BLaER1 treated with 17β-estradiol and CSF1 and Interleukin-3, amounts not matched to agents 10 nM and 100 nM (cell line): ENCODE measurements at regions not wholly inside any gene's neighbourhood (a gene's known extent, or its start where the extent isn't known, plus 50 kb on each side); places are given as distances from the start of the nearest gene placed in this dataset.

Experiments used
- H3K27ac ChIP-seq, 11 experiments: shearing (Covaris generic); formaldehyde crosslinking; 2 replicates each; pipeline ENCODE4 v1.8.1; 2022
- H3K27me3 ChIP-seq, 11 experiments: shearing (Covaris generic); formaldehyde crosslinking; 2 replicates each; pipeline ENCODE4 v1.8.1; 2022
- H3K36me3 ChIP-seq, 11 experiments: shearing (Covaris generic); formaldehyde crosslinking; 2 replicates each; pipeline ENCODE4 v1.8.1; 2022
- H3K4me1 ChIP-seq, 10 experiments: shearing (Covaris generic); formaldehyde crosslinking; 2 replicates each; pipeline ENCODE4 v1.8.1; 2022
- H3K4me2 ChIP-seq, 11 experiments: shearing (Covaris generic); formaldehyde crosslinking; 2 replicates each; pipeline ENCODE4 v1.8.1; 2022
- H3K4me3 ChIP-seq, 10 experiments: shearing (Covaris generic); formaldehyde crosslinking; 2 replicates each; pipeline ENCODE4 v1.8.1; 2022
- H3K9ac ChIP-seq, 11 experiments: shearing (Covaris generic); formaldehyde crosslinking; 2 replicates each; pipeline ENCODE4 v1.8.1; 2022
- H3K9me3 ChIP-seq, 11 experiments: shearing (Covaris generic); formaldehyde crosslinking; replicated peaks in 1 of 11; 2 replicates each; pipeline ENCODE4 v1.8.1; 2022
- H4K20me1 ChIP-seq, 11 experiments: shearing (Covaris generic); formaldehyde crosslinking; 2 replicates each; pipeline ENCODE4 v1.8.1; 2022
- Cebpa-rat ChIP-seq, 11 experiments: shearing (Covaris generic); IDR thresholded peaks; 2 replicates each; pipeline ENCODE4 v1.8.1; 2022

DNA sequence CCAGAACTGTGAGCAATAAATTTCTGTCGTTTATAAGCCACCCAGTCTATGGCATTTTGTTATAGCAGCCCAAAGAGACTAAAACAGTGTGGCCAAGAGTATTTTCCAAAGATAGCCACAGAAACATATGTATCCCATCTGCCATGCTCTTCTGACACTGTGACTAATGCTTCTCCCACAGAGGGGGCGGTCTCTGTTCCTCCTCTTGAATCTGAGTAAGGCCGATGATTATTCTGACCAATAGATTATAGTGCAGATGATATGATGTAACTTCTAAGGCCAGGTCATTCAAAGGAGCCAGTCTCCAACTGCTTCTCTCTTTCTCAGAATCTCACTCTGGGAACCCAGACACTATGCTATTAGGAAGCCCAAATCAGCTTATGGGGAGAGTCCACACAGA, 570.7 kb downstream of the BCOR start:
- no peak for TF ChIP-seq Cebpa-rat (IDR thresholded peaks at IDR 0.05)
- Histone ChIP-seq H3K4me2 (no peak overlapping the region), H3K4me1 (peaks cover 0 to 1% (median 0%) of the 10 kb centered on the region in 10 experiments; a peak in 2 of 20 replicates), H3K9ac (no peak overlapping the region), H3K36me3 (no peaks in the 10 kb centered on the region), H3K9me3 (peaks cover 0 to 27% (median 13%) of the 10 kb centered on the region in 11 experiments; a peak in 11 of 22 replicates), H3K27ac (no peak overlapping the region), H3K27me3 (no peaks in the 10 kb centered on the region), H3K4me3 (no peak overlapping the region), H4K20me1 (no peaks in the 10 kb centered on the region)

DNA sequence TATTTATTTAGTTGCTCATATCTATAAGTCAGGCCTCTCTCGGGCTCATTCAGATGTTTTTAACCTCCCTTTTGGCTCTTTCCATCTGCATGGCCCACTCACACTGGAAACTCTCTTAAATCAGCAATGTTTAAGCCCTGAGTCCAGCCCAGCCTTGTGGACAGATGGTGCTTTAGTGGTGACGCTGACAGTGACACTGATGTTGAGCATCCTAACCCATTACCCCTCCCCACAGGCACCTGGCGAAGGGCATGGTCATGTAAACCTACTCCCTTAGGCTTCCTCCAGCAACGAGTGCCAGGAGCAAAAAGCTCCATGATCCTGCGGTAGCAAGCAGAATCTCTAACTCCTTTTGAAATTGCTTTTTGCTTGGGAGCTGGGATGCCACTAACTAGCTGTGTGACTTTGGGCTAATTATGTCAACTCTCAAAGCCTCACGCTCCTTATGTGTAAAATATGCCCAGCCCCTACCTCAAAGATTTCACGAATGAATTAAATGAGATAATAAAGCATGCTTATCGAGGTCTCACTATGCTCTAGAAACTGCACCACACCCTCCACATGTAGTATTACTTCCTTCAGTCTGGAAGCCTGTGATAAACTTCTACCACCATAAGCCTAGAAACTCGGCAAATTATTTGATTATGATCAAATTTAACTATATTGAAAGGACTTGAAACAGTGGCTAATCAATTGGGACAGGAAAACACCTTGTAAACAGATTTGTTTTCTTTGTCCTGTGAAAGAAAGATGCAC, 569.4 kb downstream of the BCOR start:
- Histone ChIP-seq H3K27ac (no peak overlapping the region), H3K9ac (no peak overlapping the region), H3K36me3 (no peaks in the 10 kb centered on the region), H4K20me1 (no peaks in the 10 kb centered on the region), H3K4me2 (no peak overlapping the region), H3K4me1 (no peaks in the 10 kb centered on the region), H3K9me3 (peaks cover 0 to 23% (median 11%) of the 10 kb centered on the region in 11 experiments; a peak in 11 of 22 replicates), H3K27me3 (no peaks in the 10 kb centered on the region), H3K4me3 (no peak overlapping the region)
- TF ChIP-seq Cebpa-rat (IDR thresholded peaks at IDR 0.05) = no peak

DNA sequence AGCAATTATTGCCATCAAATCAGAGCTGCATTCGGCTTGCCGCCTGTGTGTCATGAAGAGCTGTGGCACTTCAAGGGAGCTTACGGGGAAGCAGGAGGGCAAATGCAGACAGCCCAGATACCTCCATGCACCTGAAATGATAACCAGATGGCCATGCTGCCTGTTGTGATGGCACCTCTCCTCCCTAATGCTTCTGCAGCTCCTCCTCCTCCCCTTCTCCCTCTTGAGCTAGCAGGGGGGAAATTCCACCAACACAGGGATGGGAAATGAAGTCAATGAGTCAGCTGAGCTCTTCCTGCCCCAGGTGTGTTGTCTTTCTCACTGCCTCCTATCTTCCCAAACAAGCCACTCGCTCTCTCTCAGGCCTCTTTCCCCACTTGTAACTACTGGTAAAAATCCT, 565.0 kb downstream of the BCOR start:
- no peaks in the 10 kb centered on the region for H3K36me3 ChIP-seq

DNA sequence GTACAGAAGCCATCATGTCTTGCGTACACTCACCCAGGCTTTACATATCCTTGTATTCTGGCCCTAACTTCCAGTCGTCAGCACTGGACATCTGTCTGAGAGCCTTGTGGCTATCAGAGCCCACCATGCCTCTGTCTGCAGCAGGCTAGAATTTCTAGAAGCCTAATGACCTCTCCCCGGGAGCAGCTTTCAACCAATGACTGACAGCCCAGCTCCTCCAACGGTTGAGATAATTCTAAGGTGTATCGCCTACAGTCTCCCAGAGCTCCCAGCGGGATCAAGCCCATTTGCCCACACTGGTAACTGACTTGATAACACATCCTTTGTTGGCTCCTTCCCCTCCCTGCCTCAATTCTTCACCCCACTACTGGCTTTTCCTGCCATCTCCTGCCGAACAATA, 562.8 kb downstream of the BCOR start:
- no peak overlapping the region for H3K9ac ChIP-seq
- H3K27ac ChIP-seq = no peak overlapping the region
- H3K4me2 ChIP-seq = no peak overlapping the region
- no peaks in the 10 kb centered on the region for H3K36me3 ChIP-seq
- H3K4me1 ChIP-seq = peaks cover 0 to 7% (median 5%) of the 10 kb centered on the region in 10 experiments; a peak in 6 of 20 replicates
- H3K9me3 ChIP-seq = peaks cover 0 to 8% (median 0%) of the 10 kb centered on the region in 11 experiments; a peak in 2 of 22 replicates
- no peaks in the 10 kb centered on the region for H3K27me3 ChIP-seq
- no peak overlapping the region for H3K4me3 ChIP-seq
- no peaks in the 10 kb centered on the region for H4K20me1 ChIP-seq
- TF ChIP-seq Cebpa-rat (IDR thresholded peaks at IDR 0.05) = no peak

More for the DNA sequence above, 565.0 kb downstream of the BCOR start:
- Histone ChIP-seq H4K20me1 (no peaks in the 10 kb centered on the region), H3K27me3 (no peaks in the 10 kb centered on the region), H3K4me2 (no peak overlapping the region), H3K27ac (no peak overlapping the region), H3K4me3 (no peak overlapping the region), H3K9me3 (peaks cover 0 to 8% (median 0%) of the 10 kb centered on the region in 11 experiments; a peak in 2 of 22 replicates), H3K9ac (no peak overlapping the region), H3K4me1 (no peaks in the 10 kb centered on the region)
- TF ChIP-seq Cebpa-rat (IDR thresholded peaks at IDR 0.05) = no peak

DNA sequence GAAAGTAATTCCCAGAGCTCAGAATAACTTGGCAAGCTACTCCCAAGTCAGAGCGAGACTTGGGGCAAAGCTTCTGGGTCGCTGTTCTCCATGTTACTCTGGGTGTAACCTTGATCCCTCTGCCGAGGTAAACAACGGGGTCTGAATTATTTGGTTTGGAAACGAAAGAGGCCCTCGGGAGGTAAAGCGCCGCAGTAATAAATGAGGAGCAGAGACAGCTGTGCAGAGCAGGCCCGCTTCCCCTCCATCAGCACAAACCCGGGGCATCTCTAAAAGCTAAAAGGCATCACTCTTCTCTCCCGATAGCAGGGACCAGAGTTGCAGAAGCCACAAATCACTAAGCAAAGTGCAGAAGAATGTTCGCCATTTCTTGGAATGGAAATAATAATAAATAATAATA, 561.5 kb downstream of the BCOR start:
- Histone ChIP-seq H3K36me3 (no peaks in the 10 kb centered on the region), H3K4me2 (no peak overlapping the region), H3K4me1 (peaks cover 0 to 12% (median 5%) of the 10 kb centered on the region in 10 experiments; a peak in 7 of 20 replicates), H4K20me1 (no peaks in the 10 kb centered on the region), H3K27ac (no peak overlapping the region), H3K9me3 (peaks cover 0 to 16% (median 6%) of the 10 kb centered on the region in 11 experiments; a peak in 6 of 22 replicates), H3K4me3 (no peak overlapping the region), H3K27me3 (0 out of 22 replicates have a peak, but pooled peaks cover 0 to under 1% (median 0%) of the 10 kb centered on the region in 11 experiments), H3K9ac (no peak overlapping the region)
- TF ChIP-seq Cebpa-rat (IDR thresholded peaks at IDR 0.05) = no peak

DNA sequence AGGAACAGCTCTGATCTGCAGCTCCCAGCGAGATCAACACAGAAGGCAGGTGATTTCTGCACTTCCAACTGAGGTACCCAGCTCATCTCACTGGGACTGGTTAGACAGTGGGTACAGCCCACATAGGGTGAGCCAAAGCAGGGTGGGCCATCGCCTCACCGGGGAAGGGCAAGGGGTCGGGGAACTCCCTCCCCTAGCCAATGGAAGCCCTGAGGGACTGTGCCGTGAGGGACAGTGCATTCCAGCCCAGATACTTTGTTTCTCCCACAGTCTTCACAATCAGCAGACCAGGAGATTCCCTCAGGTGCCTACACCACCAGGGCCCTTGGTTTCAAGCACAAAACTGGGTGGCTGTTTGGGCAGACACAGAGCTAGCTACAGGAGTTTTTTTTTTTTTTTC, 555.9 kb downstream of the BCOR start:
- Histone ChIP-seq H3K27ac (no peak overlapping the region), H3K36me3 (no peaks in the 10 kb centered on the region), H3K27me3 (0 out of 22 replicates have a peak, but pooled peaks cover 0 to 5% (median 0%) of the 10 kb centered on the region in 11 experiments), H3K4me3 (no peak overlapping the region), H3K9me3 (peaks cover 0 to 34% (median 12%) of the 10 kb centered on the region in 11 experiments; a peak in 13 of 22 replicates), H3K4me2 (no peak overlapping the region), H4K20me1 (no peaks in the 10 kb centered on the region), H3K4me1 (peaks cover 0 to 12% (median 5%) of the 10 kb centered on the region in 10 experiments; a peak in 7 of 20 replicates), H3K9ac (no peak overlapping the region)
- TF ChIP-seq Cebpa-rat (IDR thresholded peaks at IDR 0.05) = no peak

DNA sequence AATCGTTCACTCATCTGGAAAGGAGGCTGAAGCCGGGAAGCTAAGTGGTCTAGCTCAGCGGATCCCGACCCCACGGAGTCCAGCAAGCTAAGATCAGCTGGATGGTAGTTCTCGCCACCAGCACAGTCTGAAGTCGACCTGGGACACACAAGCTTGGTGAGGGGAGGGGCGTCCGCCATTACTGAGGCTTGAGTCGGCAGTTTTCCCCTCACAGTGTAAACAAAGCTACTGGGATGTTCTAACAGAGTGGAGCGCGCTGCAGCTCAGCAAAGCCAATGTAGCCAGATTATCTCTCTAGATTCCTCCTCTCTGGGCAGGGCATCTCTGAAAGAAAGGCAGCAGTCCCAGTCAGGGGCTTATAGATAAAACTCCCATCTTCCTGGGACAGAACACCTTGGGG, 555.4 kb downstream of the BCOR start:
- Histone ChIP-seq H3K9ac (no peak overlapping the region), H3K36me3 (no peaks in the 10 kb centered on the region), H4K20me1 (no peaks in the 10 kb centered on the region), H3K4me3 (no peak overlapping the region), H3K4me2 (no peak overlapping the region), H3K4me1 (peaks cover 0 to 12% (median 5%) of the 10 kb centered on the region in 10 experiments; a peak in 7 of 20 replicates), H3K9me3 (peaks cover 0 to 34% (median 12%) of the 10 kb centered on the region in 11 experiments; a peak in 13 of 22 replicates), H3K27ac (no peak overlapping the region), H3K27me3 (0 out of 22 replicates have a peak, but pooled peaks cover 0 to 5% (median 0%) of the 10 kb centered on the region in 11 experiments)
- TF ChIP-seq Cebpa-rat (IDR thresholded peaks at IDR 0.05) = no peak

DNA sequence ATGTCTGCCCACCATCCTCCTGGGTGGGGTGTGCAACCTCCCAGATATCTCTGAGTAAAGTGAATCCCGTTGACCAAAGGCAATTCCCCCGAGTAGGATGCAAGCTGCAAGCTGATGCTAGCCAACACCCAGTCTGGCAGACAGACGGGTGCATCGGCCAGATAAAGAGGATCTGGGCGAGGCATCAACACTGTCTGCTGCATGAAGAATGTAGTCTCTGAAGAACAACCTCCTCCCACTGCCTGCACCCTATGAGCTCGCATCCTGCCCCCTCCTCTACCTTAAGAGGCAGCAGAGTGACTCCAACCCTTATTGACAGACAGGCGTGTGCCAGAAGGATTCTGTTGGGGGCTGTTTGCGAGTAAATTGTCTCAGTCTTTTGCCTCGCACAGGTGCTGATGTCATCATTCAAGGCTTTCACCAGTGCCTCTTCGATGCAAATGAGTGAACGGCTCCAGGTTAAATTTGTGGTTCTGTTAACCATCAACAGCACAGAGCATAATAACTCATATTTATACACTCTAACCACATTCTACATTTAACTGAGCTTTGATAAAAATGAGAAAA, 546.9 kb downstream of the BCOR start:
- H3K36me3 ChIP-seq = no peaks in the 10 kb centered on the region
- no peak overlapping the region for H3K27ac ChIP-seq
- H3K9me3 ChIP-seq = peaks cover 0 to 24% (median 11%) of the 10 kb centered on the region in 11 experiments; a peak in 13 of 22 replicates
- no peak overlapping the region for H3K4me3 ChIP-seq
- H3K4me2 ChIP-seq = peak overlapping the region in 7 of 11 experiments; percentile 21 to 54 (median 44); a peak in 12 of 22 replicates
- no peak overlapping the region for H3K9ac ChIP-seq
- H3K27me3 ChIP-seq = no peaks in the 10 kb centered on the region
- no peak for TF ChIP-seq Cebpa-rat (IDR thresholded peaks at IDR 0.05)
- no peaks in the 10 kb centered on the region for H4K20me1 ChIP-seq
- H3K4me1 ChIP-seq = peaks cover 0 to 42% (median 25%) of the 10 kb centered on the region in 10 experiments; a peak in 13 of 20 replicates

DNA sequence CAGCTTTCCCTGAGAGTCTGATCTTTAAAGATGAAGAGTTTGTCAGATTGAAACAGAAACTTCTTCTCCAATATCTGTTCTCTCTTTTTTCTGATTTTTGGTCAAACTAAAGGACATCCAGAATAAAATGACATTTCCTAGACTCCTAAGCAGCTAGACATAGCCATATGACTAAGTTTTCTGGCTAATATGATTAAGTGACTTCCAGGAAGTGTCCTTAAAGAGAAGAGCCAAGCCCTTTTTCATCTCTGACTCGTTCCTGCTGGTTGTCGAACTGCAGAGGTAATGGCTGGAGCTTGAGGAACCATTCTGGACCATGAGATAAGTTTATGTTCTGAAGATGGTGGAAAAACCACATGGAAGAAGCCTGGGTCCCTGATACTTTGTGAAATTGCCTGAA, 546.0 kb downstream of the BCOR start:
- Histone ChIP-seq H3K4me2 (peak overlapping the region in 9 of 11 experiments; percentile 12 to 54 (median 27); a peak in 13 of 22 replicates), H3K4me1 (peaks cover 0 to 45% (median 27%) of the 10 kb centered on the region in 10 experiments; a peak in 13 of 20 replicates), H3K4me3 (no peak overlapping the region), H3K27me3 (no peaks in the 10 kb centered on the region), H3K36me3 (no peaks in the 10 kb centered on the region), H4K20me1 (no peaks in the 10 kb centered on the region), H3K9me3 (peaks cover 0 to 24% (median 11%) of the 10 kb centered on the region in 11 experiments; a peak in 13 of 22 replicates), H3K27ac (no peak overlapping the region), H3K9ac (no peak overlapping the region)
- TF ChIP-seq Cebpa-rat (IDR thresholded peaks at IDR 0.05) = no peak
